PC-3 (cell line): ENCODE measurements at regions not wholly inside any gene's neighbourhood (a gene's known extent, or its start where the extent isn't known, plus 50 kb on each side); places are given as distances from the start of the nearest gene placed in this dataset.
"Not testable (repeated sequence)": the region's sequence is repeated elsewhere in the genome, so short reads cannot be mapped to it uniquely, and the experiment has no call there.

Source experiments
- ATAC-seq: fragments of 200-7000 bp; cut with Tn5 transposase; 2 replicates; pipeline ENCODE4 v1.9.1; 2020; ENCODE audit warnings: mild to moderate bottlenecking, moderate library complexity
- BruUV-seq: library from RNA; stranded (reverse); fragments of 400-500 nt; replicated peaks from 2 replicates; lab custom pipeline; 2021; lab: Mats Ljungman, UMichigan
- CTCF ChIA-PET: fragments of 300-600 bp; sonication (Branson Sonifier 250); formaldehyde crosslinking; loops from one replicate; lab custom pipeline; 2022; ENCODE audit warnings: antibody characterized with exemption; lab: Charles Lee
- POLR2A ChIA-PET: fragments of 300-600 bp; sonication (Branson Sonifier 250); formaldehyde crosslinking; loops from one replicate; lab custom pipeline; 2022; ENCODE audit warnings: antibody characterized with exemption; ENCODE audit not compliant: unreplicated experiment; lab: Charles Lee
- DNase-seq: peaks from one replicate; pipeline ENCODE4 v3.0.0-alpha.2; 2015
- H2AFZ ChIP-seq: fragments of 300-600 bp; sonication (generic); 2 replicates; pipeline ENCODE4 v1.6.0; 2016; ENCODE audit warnings: antibody characterized with exemption, low read length
- H3F3A ChIP-seq: fragments of 300-600 bp; sonication (generic); one replicate; pipeline ENCODE4 v1.6.0; 2017; ENCODE audit warnings: antibody characterized with exemption, low read length, control low read depth, mild to moderate bottlenecking; ENCODE audit not compliant: unreplicated experiment
- H3K27ac ChIP-seq: fragments of 300-600 bp; sonication (generic); 2 replicates; pipeline ENCODE4 v1.5.1; 2016; ENCODE audit warnings: mild to moderate bottlenecking, low read length
- H3K27me3 ChIP-seq: fragments of 300-600 bp; sonication (generic); 2 replicates; pipeline ENCODE4 v1.6.1; 2016; ENCODE audit warnings: low read length, mixed read lengths
- H3K36me3 ChIP-seq: fragments of 300-600 bp; sonication (generic); 2 replicates; pipeline ENCODE4 v1.6.1; 2016; ENCODE audit warnings: low read depth, mixed run types, low read length, mixed read lengths
- H3K4me1 ChIP-seq: fragments of 300-600 bp; sonication (generic); 2 replicates; pipeline ENCODE4 v1.5.1; 2016; ENCODE audit warnings: low read length; ENCODE audit not compliant: insufficient read depth
- H3K4me2 ChIP-seq: fragments of 300-600 bp; sonication (generic); 2 replicates; pipeline ENCODE4 v1.6.0; 2016; ENCODE audit warnings: low read length
- H3K4me3 ChIP-seq: fragments of 300-600 bp; sonication (generic); 2 replicates; pipeline ENCODE4 v1.5.1; 2016; ENCODE audit warnings: mild to moderate bottlenecking, low read length, mixed read lengths
- H3K79me2 ChIP-seq: fragments of 300-600 bp; sonication (generic); 2 replicates; pipeline ENCODE4 v1.6.1; 2017; ENCODE audit warnings: low read length, mixed read lengths
- H3K9ac ChIP-seq: fragments of 300-600 bp; sonication (generic); 2 replicates; pipeline ENCODE4 v1.6.0; 2016; ENCODE audit warnings: mild to moderate bottlenecking, low read length
- H3K9me2 ChIP-seq: fragments of 300-600 bp; sonication (generic); replicated peaks from 2 replicates; pipeline ENCODE4 v1.6.1; 2016; ENCODE audit warnings: mixed run types, low read length, mixed read lengths
- H3K9me3 ChIP-seq: fragments of 300-600 bp; sonication (generic); 2 replicates; pipeline ENCODE4 v1.6.1; 2016; ENCODE audit warnings: low read length, mixed read lengths
- H4K20me1 ChIP-seq: fragments of 300-600 bp; sonication (generic); 2 replicates; pipeline ENCODE4 v1.6.1; 2016; ENCODE audit warnings: low read length, mixed read lengths
- intact Hi-C: fragments of 100-400 bp; cut with micrococcal nuclease; formaldehyde crosslinking; loops from 2 replicates; pipeline ENCODE4 v1.9.0; 2023

DNA sequence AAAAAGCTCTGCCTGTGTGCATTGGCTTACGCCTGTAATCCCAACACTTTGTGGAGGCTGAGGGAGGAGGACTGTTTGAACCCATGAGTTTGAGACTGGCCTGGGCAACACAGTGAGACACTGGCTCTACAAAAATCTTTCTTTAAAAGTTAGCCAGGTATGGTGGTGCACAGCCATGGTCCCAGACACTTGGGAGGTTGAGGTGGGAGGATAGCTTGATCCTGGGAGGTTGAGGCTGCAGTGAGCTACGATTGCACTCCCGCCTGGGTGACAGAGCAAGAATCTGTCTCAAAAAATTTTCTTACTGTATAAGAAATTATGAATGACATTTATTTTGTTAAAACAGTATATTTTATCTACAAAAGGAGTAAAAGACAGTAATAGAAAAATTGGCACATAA lies 4468.9 kb upstream of the OR11H1 start:
- H3K27me3 ChIP-seq, H3K36me3 ChIP-seq, H3K4me3 ChIP-seq, H3K4me1 ChIP-seq, H3K27ac ChIP-seq, BruUV-seq, H3K9ac ChIP-seq, H3F3A ChIP-seq, H3K4me2 ChIP-seq, ATAC-seq, H3K79me2 ChIP-seq, H4K20me1 ChIP-seq, CTCF ChIA-PET, DNase-seq, H2AFZ ChIP-seq, H3K9me2 ChIP-seq, intact Hi-C loops, POLR2A ChIA-PET: not testable (repeated sequence)
- H3K9me3 ChIP-seq, result peaks cover 16% of the 10 kb centered on the region

DNA sequence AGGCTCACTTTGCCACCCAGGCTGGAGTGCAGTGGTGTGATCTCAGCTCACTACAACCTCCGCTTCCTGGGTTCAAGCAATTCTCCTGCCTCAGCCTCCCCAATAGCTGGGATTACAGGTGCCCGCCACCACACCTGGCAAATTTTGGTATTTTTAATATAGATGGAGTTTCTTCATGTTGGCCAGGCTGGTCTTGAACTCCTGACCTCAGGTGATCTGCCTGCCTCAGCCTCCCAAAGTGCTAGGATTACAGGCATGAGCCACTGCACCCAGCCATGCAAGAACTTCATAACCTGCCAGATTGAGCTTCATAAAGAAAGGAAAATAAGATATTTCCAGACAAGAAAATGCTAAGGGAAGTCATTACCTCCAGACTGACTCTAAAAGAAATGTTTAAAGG lies 4467.2 kb upstream of the OR11H1 start:
- H3K4me3 ChIP-seq, H3K36me3 ChIP-seq, BruUV-seq, H3K27ac ChIP-seq, H3K9me2 ChIP-seq, POLR2A ChIA-PET, H3K27me3 ChIP-seq, H3K4me2 ChIP-seq, CTCF ChIA-PET, H2AFZ ChIP-seq, H3K9ac ChIP-seq, intact Hi-C loops, H4K20me1 ChIP-seq, H3K4me1 ChIP-seq, H3K79me2 ChIP-seq, H3K9me3 ChIP-seq, H3F3A ChIP-seq, ATAC-seq, DNase-seq: not testable (repeated sequence)

DNA sequence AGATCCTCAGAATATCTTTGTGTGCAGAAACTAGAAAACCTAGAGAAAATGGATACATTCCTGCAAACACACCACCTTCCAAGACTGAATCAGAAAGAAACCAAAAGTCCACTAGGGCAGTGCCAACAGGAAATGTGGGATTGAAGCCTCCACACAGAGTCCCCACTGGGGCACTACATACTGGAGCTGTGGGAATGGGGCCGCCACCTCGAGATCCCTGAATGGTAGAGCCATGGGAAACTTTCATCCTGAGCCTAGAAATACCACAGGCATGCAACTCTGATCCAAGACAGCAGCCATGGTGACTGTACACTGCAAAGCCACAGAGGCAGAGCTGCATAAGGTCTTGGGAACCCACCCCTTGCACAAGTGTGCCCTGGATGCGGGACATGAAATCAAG lies 4465.5 kb upstream of the OR11H1 start:
- POLR2A ChIA-PET, H3K4me2 ChIP-seq, H3K4me3 ChIP-seq, BruUV-seq, H2AFZ ChIP-seq, DNase-seq, H3K4me1 ChIP-seq, H3K9me2 ChIP-seq, H3K9me3 ChIP-seq, H3F3A ChIP-seq, H3K79me2 ChIP-seq, H3K27me3 ChIP-seq, ATAC-seq, CTCF ChIA-PET, H3K27ac ChIP-seq, intact Hi-C loops, H3K36me3 ChIP-seq, H3K9ac ChIP-seq, H4K20me1 ChIP-seq: not testable (repeated sequence)

- not testable (repeated sequence) for H3K4me2 ChIP-seq, DNase-seq
Observed at GRCh38 chr22:11063022-11063685, 4464.8 kb upstream of the OR11H1 start.

GRCh38 chr22:11065210-11065609 lies 4462.8 kb upstream of the OR11H1 start:
- CTCF ChIA-PET, H3K4me1 ChIP-seq, H3K36me3 ChIP-seq, POLR2A ChIA-PET, H3K9me2 ChIP-seq, BruUV-seq, ATAC-seq, H3K9ac ChIP-seq, H3K27me3 ChIP-seq, H3F3A ChIP-seq, H3K27ac ChIP-seq, H3K4me2 ChIP-seq, DNase-seq, H4K20me1 ChIP-seq, intact Hi-C loops, H2AFZ ChIP-seq, H3K79me2 ChIP-seq, H3K4me3 ChIP-seq: not testable (repeated sequence)
- peaks cover 14% of the 10 kb centered on the region for H3K9me3 ChIP-seq

More at GRCh38 chr22:11063022-11063685, 4464.8 kb upstream of the OR11H1 start:
- H3K9me2 ChIP-seq, CTCF ChIA-PET, H3K4me3 ChIP-seq, H3K4me1 ChIP-seq, H3F3A ChIP-seq, H3K9ac ChIP-seq, H3K27ac ChIP-seq, BruUV-seq, H3K79me2 ChIP-seq, ATAC-seq, intact Hi-C loops, H3K27me3 ChIP-seq, H3K36me3 ChIP-seq, H2AFZ ChIP-seq, H4K20me1 ChIP-seq, POLR2A ChIA-PET: not testable (repeated sequence)
- peaks cover 14% of the 10 kb centered on the region for H3K9me3 ChIP-seq

DNA sequence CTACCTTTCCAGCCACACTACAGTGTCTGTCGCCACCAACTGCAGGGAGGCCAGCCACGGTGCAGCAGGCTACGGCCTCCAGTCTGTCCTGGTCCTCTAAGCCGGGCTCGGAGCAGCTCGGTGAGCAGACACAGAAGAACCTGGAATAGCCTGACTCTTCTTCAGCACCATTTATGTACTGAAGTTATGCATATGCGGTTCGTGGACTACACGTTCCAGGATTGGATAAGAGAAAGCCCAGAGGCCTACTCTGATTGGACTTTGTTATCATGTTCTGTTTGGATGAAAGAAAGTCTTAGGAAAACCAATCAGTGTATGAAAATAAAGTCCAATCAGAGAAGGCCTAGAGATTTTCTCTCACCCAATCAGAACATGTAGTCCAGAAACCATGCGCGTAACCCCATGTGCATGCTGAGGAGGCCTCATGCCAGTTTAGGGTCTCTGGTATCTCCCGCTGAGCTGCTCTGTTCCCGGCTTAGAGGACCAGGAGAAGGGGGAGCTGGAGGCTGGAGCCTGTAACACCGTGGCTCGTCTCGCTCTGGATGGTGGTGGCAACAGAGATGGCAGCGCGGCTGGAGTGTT lies 4462.0 kb upstream of the OR11H1 start:
- H3F3A ChIP-seq, H3K27me3 ChIP-seq, H2AFZ ChIP-seq, DNase-seq, H3K9me2 ChIP-seq, POLR2A ChIA-PET, H3K4me1 ChIP-seq, CTCF ChIA-PET, H3K9ac ChIP-seq, H3K4me3 ChIP-seq, H3K4me2 ChIP-seq, H3K27ac ChIP-seq, H3K36me3 ChIP-seq, H3K79me2 ChIP-seq, ATAC-seq, BruUV-seq, intact Hi-C loops, H4K20me1 ChIP-seq: not testable (repeated sequence)
- peaks cover 14% of the 10 kb centered on the region for H3K9me3 ChIP-seq
